Esophagus squamous epithelium (tissue), 4 donors: ENCODE measurements at regions not wholly inside any gene's neighbourhood (a gene's known extent, or its start where the extent isn't known, plus 50 kb on each side); places are given as distances from the start of the nearest gene placed in this dataset.
"Not testable (repeated sequence)": the region's sequence is repeated elsewhere in the genome, so short reads cannot be mapped to it uniquely, and the experiment has no call there.

Source experiments
- CTCF ChIP-seq, 6 experiments: fragments of 450-650 bp in 4 of 6; fragments of 200-600 bp in 2 of 6; sonication (generic) in 2 of 6; IDR thresholded peaks; one replicate each; pipeline ENCODE4 v1.5.1; 2016 to 2019; ENCODE audit warnings: antibody characterized with exemption in 6 of 6, mild to moderate bottlenecking in 4 of 6, moderate library complexity in 4 of 6
- POLR2A ChIP-seq, 4 donors: fragments of 450-650 bp; IDR thresholded peaks; one replicate each; pipeline ENCODE4 v1.6.1; 2017; ENCODE audit warnings: antibody characterized with exemption in 4 of 4, mild to moderate bottlenecking in 4 of 4, moderate library complexity in 3 of 4

GRCh38 chr2:52409308-52410118 is 1358.1 kb upstream of the CHAC2 start:
- not testable (repeated sequence) for TF ChIP-seq POLR2A, CTCF (IDR thresholded peaks at IDR 0.05)
